NCI-H2107 treated with DMSO at 0.1 percent for 48 hours (cell line): ENCODE measurements at regions not wholly inside any gene's neighbourhood (a gene's known extent, or its start where the extent isn't known, plus 50 kb on each side); places are given as distances from the start of the nearest gene placed in this dataset.

ENCODE experiments used
- DNase-seq: peaks from one replicate; lab custom pipeline; 2025; ENCODE audit not compliant: unreplicated experiment; lab: John Stamatoyannopoulos, UW

- no peak for DNase-seq
Measured at GRCh38 chr6:92545861-92546260, 873.5 kb downstream of the EPHA7 start.

- no peak for DNase-seq
Measured at GRCh38 chr6:92541448-92542060, 877.8 kb downstream of the EPHA7 start.

- DNase-seq, result no peak
Measured at GRCh38 chr6:92538926-92539325, 880.4 kb downstream of the EPHA7 start.

GRCh38 chr6:92538275-92538674 lies 881.1 kb downstream of the EPHA7 start:
- DNase-seq, result peak; percentile 39

GRCh38 chr6:92534109-92534508 lies 885.2 kb downstream of the EPHA7 start:
- DNase-seq, result no peak

- DNase-seq, result no peak
Measured at GRCh38 chr6:92522589-92522988, 896.8 kb downstream of the EPHA7 start.

GRCh38 chr6:92521553-92521952 lies 897.8 kb downstream of the EPHA7 start:
- no peak for DNase-seq

GRCh38 chr6:92510137-92510536 lies 909.2 kb downstream of the EPHA7 start:
- DNase-seq, result no peak

- no peak for DNase-seq
Measured at GRCh38 chr6:92507552-92507951, 911.8 kb downstream of the EPHA7 start.

GRCh38 chr6:92504509-92504908 lies 914.9 kb downstream of the EPHA7 start:
- DNase-seq, result no peak

- DNase-seq, result no peak
Measured at GRCh38 chr6:92497281-92497680, 922.1 kb downstream of the EPHA7 start.

GRCh38 chr6:92496527-92496926 lies 922.8 kb downstream of the EPHA7 start:
- DNase-seq, result no peak

- DNase-seq, result no peak
Measured at GRCh38 chr6:92495242-92495641, 924.1 kb downstream of the EPHA7 start.

GRCh38 chr6:92485487-92485886 lies 933.9 kb downstream of the EPHA7 start:
- DNase-seq, result no peak

- DNase-seq, result no peak
Measured at GRCh38 chr6:92479831-92480230, 939.5 kb downstream of the EPHA7 start.

GRCh38 chr6:92473056-92473455 lies 946.3 kb downstream of the EPHA7 start:
- DNase-seq, result no peak

GRCh38 chr6:92469186-92469828 lies 950.1 kb downstream of the EPHA7 start:
- no peak for DNase-seq

GRCh38 chr6:92468066-92468465 lies 951.3 kb downstream of the EPHA7 start:
- no peak for DNase-seq

GRCh38 chr6:92460133-92460532 lies 959.2 kb downstream of the EPHA7 start:
- no peak for DNase-seq

- DNase-seq, result no peak
Measured at GRCh38 chr6:92459606-92460005, 959.8 kb downstream of the EPHA7 start.

- DNase-seq, result no peak
Measured at GRCh38 chr6:92446052-92446451, 973.3 kb downstream of the EPHA7 start.

GRCh38 chr6:92433911-92434310 lies 985.4 kb downstream of the EPHA7 start:
- no peak for DNase-seq

GRCh38 chr6:92431502-92431901 lies 987.9 kb downstream of the EPHA7 start:
- no peak for DNase-seq
